HG03521 (cell line): ENCODE measurements at regions not wholly inside any gene's neighbourhood (a gene's known extent, or its start where the extent isn't known, plus 50 kb on each side); places are given as distances from the start of the nearest gene placed in this dataset.
"Not testable (repeated sequence)": the region's sequence is repeated elsewhere in the genome, so short reads cannot be mapped to it uniquely, and the experiment has no call there.

Source experiments
- ATAC-seq: cut with Tn5 transposase; IDR thresholded peaks from one replicate; pipeline ENCODE4 v1.9.1; 2021; ENCODE audit warnings: mild to moderate bottlenecking, moderate library complexity; ENCODE audit not compliant: unreplicated experiment

DNA sequence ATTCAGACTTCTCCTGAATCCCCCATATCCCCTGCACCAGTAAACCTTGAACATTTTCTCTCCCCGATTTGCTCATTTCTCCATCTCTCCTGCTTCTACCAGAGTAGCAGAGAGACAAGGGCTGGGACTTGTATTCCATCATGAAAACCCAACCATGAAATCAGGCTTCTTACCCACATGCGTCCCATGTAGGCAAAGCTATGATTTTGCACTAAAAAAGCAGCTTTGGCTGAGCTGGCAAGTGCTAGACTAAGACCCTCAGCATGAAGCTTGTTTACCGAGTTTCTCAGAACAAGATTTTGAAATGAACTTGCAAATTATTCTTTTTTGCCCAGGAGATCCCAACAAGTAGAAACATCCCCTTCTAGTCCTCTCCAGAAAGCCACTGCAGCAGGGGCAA is 80.3 kb upstream of the RFLNA start:
- no peak for ATAC-seq

- ATAC-seq = no peak
Measured at GRCh38 chr12:124216966-124217365, 77.9 kb upstream of the RFLNA start.

- no peak for ATAC-seq
Measured at GRCh38 chr12:124217508-124218242, 77.2 kb upstream of the RFLNA start.

GRCh38 chr12:124218243-124218560 is 76.7 kb upstream of the RFLNA start:
- no peak for ATAC-seq

GRCh38 chr12:124218650-124219049 is 76.2 kb upstream of the RFLNA start:
- not testable (repeated sequence) for ATAC-seq

- no peak for ATAC-seq
Measured at GRCh38 chr12:124222368-124223245, 72.3 kb upstream of the RFLNA start.

DNA sequence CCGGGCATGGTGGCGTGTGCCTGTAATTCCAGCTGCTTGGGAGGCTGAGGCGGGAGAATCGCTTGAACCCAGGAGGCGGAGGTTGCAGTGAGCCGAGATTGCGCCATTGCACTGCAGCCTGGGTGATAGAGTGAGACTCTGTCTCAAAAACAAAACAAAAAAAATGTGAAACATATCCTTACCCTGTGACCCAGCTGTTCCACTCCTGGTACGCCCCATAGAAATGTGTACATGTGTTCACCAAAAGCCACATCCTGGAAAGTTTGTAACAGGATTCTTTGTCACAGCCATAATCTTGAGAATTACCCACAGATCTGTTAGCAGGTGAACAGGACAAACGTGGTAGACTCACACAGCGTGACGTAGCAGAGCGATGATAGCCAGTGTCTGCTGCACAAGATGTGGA is 71.2 kb upstream of the RFLNA start:
- ATAC-seq = not testable (repeated sequence)

DNA sequence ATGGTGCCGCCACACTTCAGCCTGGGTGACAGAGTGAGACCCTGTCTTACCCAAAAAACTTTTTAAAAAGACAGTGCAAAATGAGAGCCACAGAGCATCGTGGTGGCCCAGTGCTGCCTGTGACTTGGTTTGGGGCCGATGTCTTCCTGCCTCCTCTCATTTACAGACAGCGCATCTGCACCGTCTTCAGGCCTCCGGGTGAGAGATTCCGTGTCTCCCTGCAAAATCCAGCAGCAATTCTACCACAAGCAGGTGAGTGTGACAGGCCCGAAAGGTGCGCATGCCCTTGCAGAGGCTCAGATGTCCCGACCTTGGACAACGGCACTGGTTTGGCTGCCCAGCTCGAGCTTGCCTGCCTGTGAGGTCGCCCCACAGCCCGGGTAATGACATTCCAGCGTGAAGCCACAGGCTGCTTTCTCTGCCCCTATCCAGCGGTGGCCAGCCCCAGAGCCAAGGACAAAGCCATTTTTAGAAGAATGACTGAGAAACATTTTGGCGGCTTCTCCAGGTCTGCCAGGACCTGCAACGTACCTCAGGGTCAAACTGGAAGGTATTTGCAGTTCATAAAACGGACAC is 70.3 kb upstream of the RFLNA start:
- no peak for ATAC-seq

DNA sequence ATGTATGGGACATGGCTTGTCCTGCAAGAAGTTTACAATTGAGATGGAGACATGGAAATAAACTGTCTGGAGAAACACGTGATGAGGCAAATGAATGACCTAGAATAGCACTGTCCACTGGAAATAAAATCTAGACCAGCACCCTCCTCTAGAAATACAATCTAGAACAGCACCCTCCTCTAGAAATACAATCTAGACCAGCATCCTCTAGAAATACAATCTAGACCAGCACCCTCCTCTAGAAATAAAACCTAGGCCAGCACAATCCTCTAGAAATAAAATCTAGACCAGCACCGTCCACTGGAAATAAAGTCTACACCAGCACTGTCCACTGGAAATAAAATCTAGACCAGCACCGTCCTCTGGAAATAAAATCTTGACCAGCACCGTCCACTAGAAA is 69.2 kb upstream of the RFLNA start:
- ATAC-seq = no peak

GRCh38 chr12:124227951-124228711 is 66.8 kb upstream of the RFLNA start:
- no peak for ATAC-seq

GRCh38 chr12:124229520-124229919 is 65.4 kb upstream of the RFLNA start:
- ATAC-seq = no peak

DNA sequence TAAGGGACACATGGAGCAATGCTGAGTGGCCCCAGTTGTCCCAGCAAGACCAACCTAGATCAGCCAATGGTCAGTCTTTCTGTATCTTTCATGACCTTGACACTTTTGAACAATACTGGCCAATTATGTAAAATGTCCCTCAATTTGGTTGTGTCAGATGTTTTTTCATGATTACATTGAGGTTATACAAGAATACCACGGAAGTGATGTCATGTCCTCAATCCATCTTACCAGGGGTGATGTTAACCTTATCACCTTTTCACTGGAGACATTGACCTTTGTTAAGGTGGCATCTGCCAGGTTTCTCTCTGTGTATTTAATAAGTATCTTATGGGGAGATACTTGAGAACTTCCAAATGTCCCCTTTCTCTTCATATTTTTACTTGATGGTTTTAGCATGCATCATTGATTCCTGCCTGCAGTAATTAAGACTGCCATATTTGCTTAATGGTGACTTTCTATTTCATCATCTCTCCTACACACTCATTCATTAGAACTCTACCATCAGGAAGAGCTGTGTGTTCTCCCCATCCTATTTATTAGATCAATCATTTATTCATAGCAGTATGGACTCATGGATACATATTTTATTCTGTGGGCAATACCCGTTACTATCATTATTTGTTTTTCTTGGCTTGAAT is 64.7 kb upstream of the RFLNA start:
- no peak for ATAC-seq

DNA sequence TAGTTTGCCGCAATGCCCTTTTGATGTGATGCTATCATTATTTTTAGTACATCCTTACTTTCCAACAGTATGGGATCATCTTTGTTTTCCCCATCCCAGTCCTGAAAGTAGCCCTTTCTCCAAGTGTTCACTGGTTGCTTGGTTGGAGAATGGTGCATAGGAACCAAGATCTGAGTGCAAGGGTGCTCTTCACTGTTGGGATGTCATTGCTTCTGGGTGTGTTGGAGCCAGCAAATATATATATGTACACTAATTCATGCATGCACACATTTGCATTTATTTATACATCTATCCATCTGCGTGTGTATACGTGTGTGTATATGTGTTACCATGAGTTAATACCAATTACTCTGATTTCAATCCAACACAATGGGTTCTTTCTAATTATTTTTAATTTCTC is 64.1 kb upstream of the RFLNA start:
- no peak for ATAC-seq

GRCh38 chr12:124231980-124232653 is 62.8 kb upstream of the RFLNA start:
- ATAC-seq = no peak

GRCh38 chr12:124232654-124232987 is 62.3 kb upstream of the RFLNA start:
- ATAC-seq = no peak

DNA sequence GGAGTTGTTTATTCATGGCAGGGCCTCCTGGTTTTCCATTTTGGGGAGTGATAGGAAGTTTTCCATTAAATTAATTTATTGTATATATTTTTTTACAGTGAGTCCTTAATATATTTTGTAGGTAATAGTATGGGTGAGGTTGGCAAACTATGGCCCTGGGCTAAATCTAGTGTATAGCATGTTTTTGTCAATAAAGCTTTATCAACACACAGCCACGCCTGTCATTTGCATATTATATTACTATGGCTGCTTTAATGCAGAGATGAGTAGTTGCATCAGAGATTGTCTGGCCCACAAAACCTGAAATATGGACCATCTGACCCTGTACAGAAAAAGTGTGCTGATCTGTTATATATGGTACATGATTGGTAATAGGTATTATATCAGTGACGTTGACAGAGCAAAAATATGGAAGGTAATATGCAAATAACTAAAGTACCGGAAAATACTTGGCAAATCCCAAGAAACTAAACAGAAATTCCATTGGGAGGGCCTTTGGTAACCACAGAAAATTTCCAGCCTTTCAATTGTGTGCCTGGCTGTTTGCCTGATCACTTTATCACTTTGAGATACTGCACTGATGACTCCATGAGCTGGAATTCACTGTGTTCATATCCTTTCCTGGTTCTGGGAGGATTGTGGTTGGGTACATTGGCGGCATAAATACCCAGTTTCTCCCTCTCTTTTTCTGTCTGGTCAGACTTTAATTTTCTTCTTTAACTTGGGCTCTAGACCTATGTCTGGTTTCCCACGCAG is 61.7 kb upstream of the RFLNA start:
- ATAC-seq = no peak

DNA sequence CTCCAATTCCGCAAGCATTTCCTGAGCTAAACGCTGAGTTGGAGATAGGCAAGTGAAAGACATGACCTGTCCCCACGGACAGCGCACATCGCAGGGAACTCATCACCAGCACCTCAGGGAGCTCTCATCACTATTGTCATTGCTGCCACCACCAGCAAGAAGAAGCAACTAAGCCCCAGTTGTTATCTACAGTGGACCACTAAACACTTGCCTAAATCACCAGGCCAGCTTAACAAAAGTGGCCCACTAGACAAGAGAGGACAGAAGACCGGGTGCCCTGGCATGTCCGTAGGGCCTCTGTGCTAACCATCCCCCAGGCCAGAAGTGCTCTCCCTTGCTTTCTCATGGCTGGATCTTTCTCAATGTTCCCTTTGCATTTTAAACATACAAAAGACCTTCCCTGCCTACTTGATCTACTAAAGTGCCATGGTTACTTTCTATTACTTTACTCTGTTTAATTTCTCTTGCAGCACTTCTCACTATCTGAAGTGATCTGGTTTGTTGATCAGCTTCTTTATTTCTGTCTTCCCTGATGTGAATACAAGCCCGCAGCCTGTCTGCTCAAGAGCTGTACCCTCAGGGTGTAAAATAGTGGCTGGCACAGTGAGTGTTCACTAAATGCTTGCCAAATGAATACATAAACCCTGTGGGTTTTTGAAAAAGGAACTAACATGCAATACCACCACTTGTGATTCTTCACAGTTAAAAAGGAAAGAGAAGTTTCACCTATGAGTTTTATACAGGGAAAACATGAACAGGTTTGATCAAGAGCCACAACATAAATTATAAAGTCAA is 60.9 kb upstream of the RFLNA start:
- no peak for ATAC-seq

DNA sequence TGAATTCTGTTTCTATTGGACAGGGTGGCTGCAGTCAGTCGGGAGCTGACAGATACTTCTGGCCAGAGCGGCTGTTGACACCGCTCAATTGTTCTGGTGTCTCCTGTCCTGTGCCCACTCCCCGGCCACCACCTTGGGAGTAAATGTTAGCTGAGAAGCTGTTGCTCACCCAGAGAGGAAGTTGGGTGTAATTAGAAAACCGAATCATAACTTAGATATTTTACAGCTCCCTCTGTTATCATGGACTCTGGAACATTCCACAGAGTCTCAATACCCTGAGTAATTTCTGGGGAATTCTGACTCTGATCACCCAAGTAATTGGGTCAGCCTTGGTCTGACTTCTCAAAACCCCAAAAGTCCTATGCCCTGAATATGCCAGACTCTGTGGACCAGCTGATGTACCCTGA is 58.3 kb upstream of the RFLNA start:
- no peak for ATAC-seq

- no peak for ATAC-seq
Measured at GRCh38 chr12:124238886-124239285, 56.0 kb upstream of the RFLNA start.
